AG04449 (cell line): ENCODE measurements at regions not wholly inside any gene's neighbourhood (a gene's known extent, or its start where the extent isn't known, plus 50 kb on each side); places are given as distances from the start of the nearest gene placed in this dataset.

Experiments
- CTCF ChIA-PET: fragments of 350-600 bp; formaldehyde crosslinking; extraction: SDS; loops from one replicate; lab custom pipeline; 2021; ENCODE audit warnings: antibody characterized with exemption; lab: Yijun Ruan, JAX
- POLR2A ChIA-PET: fragments of 400-600, 350-600 bp; formaldehyde crosslinking; extraction: SDS; loops from one replicate; lab custom pipeline; 2020; ENCODE audit warnings: antibody characterized with exemption, inconsistent platforms; lab: Yijun Ruan, JAX
- DNase-seq: peaks from one replicate; pipeline ENCODE4 v3.0.0-alpha.2; 2010; ENCODE audit warnings: low read depth, low spot score
- H3K4me3 ChIP-seq: 2 replicates; pipeline ENCODE4 v1.5.1; 2011; ENCODE audit warnings: low read depth, mild to moderate bottlenecking, control low read depth, low read length
- TF ChIP-seq, protein P1 (sequence below): IDR thresholded peaks from one replicate; pipeline ENCODE4 v1.5.1; 2011; ENCODE audit warnings: mild to moderate bottlenecking, moderate library complexity, low read length, control low read depth, inconsistent platforms; ENCODE audit not compliant: insufficient read depth; ENCODE audit errors: missing control alignments

DNA sequence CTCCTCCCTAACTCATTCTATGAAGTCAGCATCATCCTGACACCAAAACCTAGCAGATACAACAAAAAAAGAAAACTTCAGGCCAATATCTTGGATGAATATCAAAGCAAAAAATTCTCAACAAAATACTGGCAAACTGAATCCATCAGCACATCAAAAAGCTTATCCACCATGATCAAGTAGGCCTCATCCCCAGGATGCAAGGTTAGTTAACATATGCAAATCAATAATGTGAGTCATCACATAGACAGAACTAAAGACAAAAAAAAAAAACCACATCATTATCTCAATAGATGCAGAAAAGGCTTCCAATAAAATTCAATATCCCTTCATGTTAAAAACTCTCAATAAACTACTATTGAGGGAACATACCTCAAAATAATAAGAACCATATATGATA is 306.8 kb upstream of the TMC3 start:
- ChIA-PET CTCF (no interaction called here), POLR2A (no interaction called here)
- no peak for DNase-seq
- TF ChIP-seq, protein P1, sequence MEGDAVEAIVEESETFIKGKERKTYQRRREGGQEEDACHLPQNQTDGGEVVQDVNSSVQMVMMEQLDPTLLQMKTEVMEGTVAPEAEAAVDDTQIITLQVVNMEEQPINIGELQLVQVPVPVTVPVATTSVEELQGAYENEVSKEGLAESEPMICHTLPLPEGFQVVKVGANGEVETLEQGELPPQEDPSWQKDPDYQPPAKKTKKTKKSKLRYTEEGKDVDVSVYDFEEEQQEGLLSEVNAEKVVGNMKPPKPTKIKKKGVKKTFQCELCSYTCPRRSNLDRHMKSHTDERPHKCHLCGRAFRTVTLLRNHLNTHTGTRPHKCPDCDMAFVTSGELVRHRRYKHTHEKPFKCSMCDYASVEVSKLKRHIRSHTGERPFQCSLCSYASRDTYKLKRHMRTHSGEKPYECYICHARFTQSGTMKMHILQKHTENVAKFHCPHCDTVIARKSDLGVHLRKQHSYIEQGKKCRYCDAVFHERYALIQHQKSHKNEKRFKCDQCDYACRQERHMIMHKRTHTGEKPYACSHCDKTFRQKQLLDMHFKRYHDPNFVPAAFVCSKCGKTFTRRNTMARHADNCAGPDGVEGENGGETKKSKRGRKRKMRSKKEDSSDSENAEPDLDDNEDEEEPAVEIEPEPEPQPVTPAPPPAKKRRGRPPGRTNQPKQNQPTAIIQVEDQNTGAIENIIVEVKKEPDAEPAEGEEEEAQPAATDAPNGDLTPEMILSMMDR, result no peak
- H3K4me3 ChIP-seq, result no peak overlapping the region

DNA sequence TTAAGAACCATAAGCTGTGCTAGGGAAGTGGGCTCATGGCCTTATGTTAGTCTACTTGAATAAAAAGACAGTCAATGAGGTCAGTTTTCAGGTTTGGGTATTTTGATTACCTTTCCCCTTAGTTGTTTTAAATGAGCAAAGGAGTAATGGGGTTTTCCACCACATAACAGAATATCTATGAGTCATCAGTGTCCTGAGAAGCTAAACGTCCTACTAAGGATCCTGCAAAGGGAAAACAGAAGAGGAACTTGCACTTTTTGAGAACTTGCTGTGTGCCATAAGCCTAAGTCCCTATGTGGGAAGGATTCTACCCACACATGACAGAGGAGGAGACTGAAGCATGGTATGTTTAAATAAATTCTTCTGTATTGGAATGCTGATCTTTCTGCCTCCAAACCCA is 292.8 kb upstream of the TMC3 start:
- TF ChIP-seq, protein P1, result no peak
- CTCF ChIA-PET, result no interaction called here

DNA sequence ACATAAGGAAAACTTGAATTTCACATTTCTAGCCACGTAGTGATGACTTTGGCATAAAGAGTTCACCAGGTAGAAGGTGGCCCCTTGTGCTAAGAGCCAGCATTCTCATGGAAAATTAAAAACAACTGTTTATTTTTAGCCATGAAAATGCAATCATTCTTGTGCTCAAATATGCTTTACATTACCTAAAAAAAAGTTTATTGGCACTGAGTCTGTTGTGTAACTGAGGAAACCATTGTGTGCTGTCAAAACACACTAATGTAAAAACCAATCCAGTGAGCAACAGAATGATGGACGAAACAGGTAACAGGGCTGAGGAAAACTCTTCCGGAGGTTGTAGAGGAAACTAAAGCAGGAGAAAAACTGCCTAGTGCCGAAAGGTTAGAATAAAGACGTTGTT is 287.0 kb upstream of the TMC3 start:
- CTCF ChIA-PET, result no interaction called here
- no peak overlapping the region for H3K4me3 ChIP-seq
- no peak for DNase-seq
- POLR2A ChIA-PET, result no interaction called here
- TF ChIP-seq, protein P1, result no peak

More for the DNA sequence above, 292.8 kb upstream of the TMC3 start:
- no peak overlapping the region for H3K4me3 ChIP-seq
- POLR2A ChIA-PET, result no interaction called here
- no peak for DNase-seq

DNA sequence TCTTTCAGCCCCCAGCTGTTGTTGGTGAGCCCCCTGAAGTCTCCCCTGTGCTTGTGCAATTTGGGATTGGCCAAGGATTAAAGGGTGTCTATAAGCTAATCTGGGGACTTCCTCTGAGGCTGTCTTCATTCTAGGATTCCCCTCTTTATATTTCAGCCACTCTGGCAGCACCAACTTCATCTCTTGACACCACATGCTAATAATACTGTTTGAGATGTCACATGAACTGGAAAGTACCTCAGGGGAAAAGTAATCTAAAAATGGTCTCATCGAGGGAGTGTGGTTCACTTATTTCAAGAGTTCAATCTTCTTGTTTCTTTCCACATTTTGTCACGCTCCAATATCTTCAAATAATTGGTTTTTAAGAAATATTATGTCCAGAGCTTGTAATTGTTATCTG is 279.2 kb upstream of the TMC3 start:
- ChIA-PET CTCF (no interaction called here), POLR2A (no interaction called here)
- TF ChIP-seq, protein P1, result no peak
- no peak overlapping the region for H3K4me3 ChIP-seq
- DNase-seq, result no peak

DNA sequence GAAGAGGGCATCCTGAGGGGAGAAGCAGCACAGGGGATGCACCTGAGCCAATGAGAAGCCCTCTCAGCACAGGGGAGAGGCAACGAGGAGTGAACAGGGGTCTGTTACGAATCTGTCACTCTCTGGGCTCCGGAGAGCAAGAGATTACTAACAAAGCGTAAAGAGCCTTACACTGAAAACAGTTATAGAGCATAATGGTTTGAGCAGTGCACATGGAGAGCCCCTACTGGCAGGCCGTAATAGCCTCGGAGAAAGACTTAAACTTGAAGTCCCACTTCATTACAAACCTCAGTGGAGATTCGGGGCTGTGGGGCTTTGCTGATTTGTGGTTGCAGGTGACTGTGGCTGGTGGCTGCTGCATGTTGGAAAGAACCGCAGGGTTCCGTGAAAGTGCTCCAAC is 271.5 kb upstream of the TMC3 start:
- ChIA-PET POLR2A (no interaction called here), CTCF (no interaction called here)
- TF ChIP-seq, protein P1, result no peak
- H3K4me3 ChIP-seq, result no peak overlapping the region
- DNase-seq, result no peak

DNA sequence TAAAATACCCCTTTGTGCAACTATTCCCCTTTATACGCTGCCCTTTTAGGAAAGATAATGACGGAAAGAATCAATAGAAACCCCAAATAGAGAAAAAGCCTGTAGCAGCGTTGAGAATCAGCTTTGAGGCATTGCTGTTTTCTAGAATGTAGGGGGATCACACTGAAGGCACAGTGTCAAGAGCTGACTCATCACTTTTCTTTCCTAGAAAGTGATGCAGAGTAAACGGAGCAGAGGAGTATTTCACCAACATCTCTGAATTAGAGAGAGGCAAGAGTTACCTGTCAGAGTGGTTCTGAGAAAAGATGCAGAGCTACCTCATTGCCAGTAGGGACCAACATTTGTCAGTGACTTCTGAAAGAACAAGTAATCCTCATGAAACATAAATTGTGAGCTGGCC is 269.8 kb upstream of the TMC3 start:
- no peak for DNase-seq
- CTCF ChIA-PET, result no interaction called here
- no peak overlapping the region for H3K4me3 ChIP-seq
- TF ChIP-seq, protein P1, result no peak
- POLR2A ChIA-PET, result no interaction called here
